ENCODE measurements at regions not wholly inside any gene's neighbourhood (a gene's known extent, or its start where the extent isn't known, plus 50 kb on each side); places are given as distances from the start of the nearest gene placed in this dataset.

- POLR2A ChIA-PET = no interaction called here
- BruUV-seq (replicated peaks) = no TSS peak
These were observed 655.2 kb upstream of the FAM174A start for GRCh38 chr5:99879791-99880511.

GRCh38 chr5:99878830-99879229, 656.3 kb upstream of the FAM174A start:
- Histone ChIP-seq H3K79me2 (ENCODE audit: insufficient read depth, low read depth, low read length) (no peaks in the 10 kb centered on the region), H3K36me3 (ENCODE audit: insufficient read depth, low read length) (no peaks in the 10 kb centered on the region), H3K9me3 (ENCODE audit: low read length) (no peaks in the 10 kb centered on the region), H2AFZ (ENCODE audit: low read length) (no peak overlapping the region), H3K4me2 (ENCODE audit: low read length) (no peak overlapping the region), H3K4me3 (ENCODE audit: low read depth, low read length, poor library complexity, severe bottlenecking) (no peak overlapping the region), H3K27ac (ENCODE audit: low read depth, low read length, poor library complexity, severe bottlenecking) (no peak overlapping the region), H3K9me2 (ENCODE audit: insufficient read depth, low read length) (no peaks in the 10 kb centered on the region), H4K20me1 (ENCODE audit: insufficient read depth, low read length) (no peaks in the 10 kb centered on the region), H3K4me1 (ENCODE audit: insufficient read depth, low read length, poor library complexity, severe bottlenecking) (no peaks in the 10 kb centered on the region)
- intact Hi-C loops (cut with micrococcal nuclease; ENCODE audit: unreplicated experiment) = no loop called here
- ChIA-PET POLR2A (no interaction called here), CTCF (ENCODE audit: unreplicated experiment) (no interaction called here)
- TF ChIP-seq CTCF (conservative IDR thresholded peaks at IDR 0.05; ENCODE audit: low read length) = no peak
- no peak for TF ChIP-seq EZH2phosphoT487 (IDR thresholded peaks at IDR 0.05; ENCODE audit: borderline replicate concordance, low read depth, low read length)
- no peak for DNase-seq (ENCODE audit: low spot score)
- no TSS peak for BruUV-seq (replicated peaks)

More at GRCh38 chr5:99879791-99880511, 655.2 kb upstream of the FAM174A start:
- CTCF ChIA-PET (ENCODE audit: unreplicated experiment) = no interaction called here
- Histone ChIP-seq H3K79me2 (ENCODE audit: insufficient read depth, low read depth, low read length) (no peaks in the 10 kb centered on the region), H3K4me1 (ENCODE audit: insufficient read depth, low read length, poor library complexity, severe bottlenecking) (no peaks in the 10 kb centered on the region), H2AFZ (ENCODE audit: low read length) (no peak overlapping the region), H3K9me2 (ENCODE audit: insufficient read depth, low read length) (no peaks in the 10 kb centered on the region), H3K27ac (ENCODE audit: low read depth, low read length, poor library complexity, severe bottlenecking) (no peak overlapping the region), H3K4me2 (ENCODE audit: low read length) (no peak overlapping the region), H3K9me3 (ENCODE audit: low read length) (no peaks in the 10 kb centered on the region), H4K20me1 (ENCODE audit: insufficient read depth, low read length) (no peaks in the 10 kb centered on the region), H3K36me3 (ENCODE audit: insufficient read depth, low read length) (no peaks in the 10 kb centered on the region), H3K4me3 (ENCODE audit: low read depth, low read length, poor library complexity, severe bottlenecking) (no peak overlapping the region)
- no peak for TF ChIP-seq CTCF (conservative IDR thresholded peaks at IDR 0.05; ENCODE audit: low read length)
- TF ChIP-seq EZH2phosphoT487 (IDR thresholded peaks at IDR 0.05; ENCODE audit: borderline replicate concordance, low read depth, low read length) = no peak
- intact Hi-C loops (cut with micrococcal nuclease; ENCODE audit: unreplicated experiment) = no loop called here
- DNase-seq (ENCODE audit: low spot score) = no peak

GRCh38 chr5:99866740-99867139, 668.4 kb upstream of the FAM174A start:
- no peak overlapping the region for H2AFZ ChIP-seq (ENCODE audit: low read length)
- intact Hi-C loops (cut with micrococcal nuclease; ENCODE audit: unreplicated experiment) = no loop called here
- no peak overlapping the region for H3K27ac ChIP-seq (ENCODE audit: low read depth, low read length, poor library complexity, severe bottlenecking)
- no peaks in the 10 kb centered on the region for H3K4me1 ChIP-seq (ENCODE audit: insufficient read depth, low read length, poor library complexity, severe bottlenecking)
- no peak overlapping the region for H3K4me2 ChIP-seq (ENCODE audit: low read length)
- H3K9me3 ChIP-seq (ENCODE audit: low read length) = no peaks in the 10 kb centered on the region
- H3K9me2 ChIP-seq (ENCODE audit: insufficient read depth, low read length) = no peaks in the 10 kb centered on the region
- no peak for DNase-seq (ENCODE audit: low spot score)
- no peaks in the 10 kb centered on the region for H4K20me1 ChIP-seq (ENCODE audit: insufficient read depth, low read length)
- H3K79me2 ChIP-seq (ENCODE audit: insufficient read depth, low read depth, low read length) = no peaks in the 10 kb centered on the region
- ChIA-PET POLR2A (no interaction called here), CTCF (ENCODE audit: unreplicated experiment) (no interaction called here)
- BruUV-seq (replicated peaks) = no TSS peak
- H3K4me3 ChIP-seq (ENCODE audit: low read depth, low read length, poor library complexity, severe bottlenecking) = no peak overlapping the region
- TF ChIP-seq EZH2phosphoT487 (IDR thresholded peaks at IDR 0.05; ENCODE audit: borderline replicate concordance, low read depth, low read length) (no peak), CTCF (conservative IDR thresholded peaks at IDR 0.05; ENCODE audit: low read length) (no peak)
- no peaks in the 10 kb centered on the region for H3K36me3 ChIP-seq (ENCODE audit: insufficient read depth, low read length)
